KMS-11 (cell line): ENCODE measurements at regions not wholly inside any gene's neighbourhood (a gene's known extent, or its start where the extent isn't known, plus 50 kb on each side); places are given as distances from the start of the nearest gene placed in this dataset.
"Not testable (repeated sequence)": the region's sequence is repeated elsewhere in the genome, so short reads cannot be mapped to it uniquely, and the experiment has no call there.

Experiments
- H2AFZ ChIP-seq: fragments of 200-600 bp; sonication (generic); 2 replicates; pipeline ENCODE4 v1.6.1; 2016; ENCODE audit warnings: antibody characterized with exemption, mixed run types, low read depth
- H3K27ac ChIP-seq: fragments of 200-600 bp; sonication (generic); 2 replicates; pipeline ENCODE4 v1.6.1; 2016; ENCODE audit warnings: mild to moderate bottlenecking, mixed run types
- H3K27me3 ChIP-seq: fragments of 200-600 bp; sonication (generic); 2 replicates; pipeline ENCODE4 v1.6.1; 2017; ENCODE audit warnings: mild to moderate bottlenecking, low read depth, mixed run types, moderate library complexity; ENCODE audit not compliant: insufficient read depth
- H3K36me3 ChIP-seq: fragments of 200-600 bp; sonication (generic); 2 replicates; pipeline ENCODE4 v1.6.1; 2017; ENCODE audit warnings: mild to moderate bottlenecking, mixed run types; ENCODE audit not compliant: insufficient read depth
- H3K4me1 ChIP-seq: fragments of 200-600 bp; sonication (generic); 2 replicates; pipeline ENCODE4 v1.6.1; 2016; ENCODE audit warnings: mild to moderate bottlenecking, low read depth, mixed run types; ENCODE audit not compliant: poor library complexity, severe bottlenecking
- H3K4me2 ChIP-seq: fragments of 200-600 bp; sonication (generic); 2 replicates; pipeline ENCODE4 v1.7.0; 2016; ENCODE audit warnings: mild to moderate bottlenecking, mixed run types
- H3K4me3 ChIP-seq: fragments of 200-600 bp; sonication (generic); IDR thresholded peaks from 2 replicates; pipeline ENCODE4 v1.6.1; 2017; ENCODE audit warnings: low read depth, low read length, mixed read lengths; ENCODE audit not compliant: insufficient read depth
- H3K79me2 ChIP-seq: fragments of 200-600 bp; sonication (generic); 2 replicates; pipeline ENCODE4 v1.6.1; 2016; ENCODE audit warnings: low read depth, mixed run types; ENCODE audit not compliant: insufficient read depth
- H3K9ac ChIP-seq: fragments of 200-600 bp; sonication (generic); 2 replicates; pipeline ENCODE4 v1.6.1; 2016; ENCODE audit warnings: mild to moderate bottlenecking, mixed run types
- H4K20me1 ChIP-seq: fragments of 200-600 bp; sonication (generic); 2 replicates; pipeline ENCODE4 v1.6.1; 2016; ENCODE audit warnings: mild to moderate bottlenecking, mixed run types; ENCODE audit not compliant: insufficient read depth
- TF ChIP-seq, protein P1 (sequence below): fragments of 200-600 bp; sonication (generic); conservative IDR thresholded peaks from 2 replicates; pipeline ENCODE4 v1.6.1; 2017; ENCODE audit warnings: low read depth, mild to moderate bottlenecking, antibody characterized with exemption, low read length, moderate library complexity, mixed read lengths

DNA sequence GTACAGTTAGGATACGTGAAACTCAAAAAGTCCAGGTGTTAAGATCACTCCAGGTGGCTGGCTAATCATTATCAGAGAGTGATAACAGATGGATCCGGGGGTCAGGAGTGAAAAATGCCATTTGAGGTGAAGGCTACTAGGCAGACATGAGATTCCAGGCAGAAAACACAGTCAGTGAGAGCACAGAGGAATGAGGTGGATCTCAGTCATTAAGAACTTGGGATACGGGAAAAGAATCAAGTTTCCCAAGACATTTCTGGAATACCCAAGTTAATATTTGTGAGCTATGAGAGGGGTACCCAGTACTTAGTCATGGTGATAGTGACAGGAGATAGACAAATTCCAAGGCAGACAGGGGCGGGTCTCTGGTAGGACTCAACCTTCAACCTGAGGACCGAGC, 94.6 kb upstream of the ALG10B start:
- TF ChIP-seq, protein P1, sequence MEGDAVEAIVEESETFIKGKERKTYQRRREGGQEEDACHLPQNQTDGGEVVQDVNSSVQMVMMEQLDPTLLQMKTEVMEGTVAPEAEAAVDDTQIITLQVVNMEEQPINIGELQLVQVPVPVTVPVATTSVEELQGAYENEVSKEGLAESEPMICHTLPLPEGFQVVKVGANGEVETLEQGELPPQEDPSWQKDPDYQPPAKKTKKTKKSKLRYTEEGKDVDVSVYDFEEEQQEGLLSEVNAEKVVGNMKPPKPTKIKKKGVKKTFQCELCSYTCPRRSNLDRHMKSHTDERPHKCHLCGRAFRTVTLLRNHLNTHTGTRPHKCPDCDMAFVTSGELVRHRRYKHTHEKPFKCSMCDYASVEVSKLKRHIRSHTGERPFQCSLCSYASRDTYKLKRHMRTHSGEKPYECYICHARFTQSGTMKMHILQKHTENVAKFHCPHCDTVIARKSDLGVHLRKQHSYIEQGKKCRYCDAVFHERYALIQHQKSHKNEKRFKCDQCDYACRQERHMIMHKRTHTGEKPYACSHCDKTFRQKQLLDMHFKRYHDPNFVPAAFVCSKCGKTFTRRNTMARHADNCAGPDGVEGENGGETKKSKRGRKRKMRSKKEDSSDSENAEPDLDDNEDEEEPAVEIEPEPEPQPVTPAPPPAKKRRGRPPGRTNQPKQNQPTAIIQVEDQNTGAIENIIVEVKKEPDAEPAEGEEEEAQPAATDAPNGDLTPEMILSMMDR, result no peak
- H3K4me3 ChIP-seq, result no peak overlapping the region
- no peaks in the 10 kb centered on the region for H3K36me3 ChIP-seq
- no peaks in the 10 kb centered on the region for H3K4me1 ChIP-seq
- H3K9ac ChIP-seq, result no peak overlapping the region
- H3K4me2 ChIP-seq, result no peak overlapping the region
- no peaks in the 10 kb centered on the region for H3K27me3 ChIP-seq
- H4K20me1 ChIP-seq, result no peaks in the 10 kb centered on the region
- no peak overlapping the region for H3K27ac ChIP-seq
- H2AFZ ChIP-seq, result no peak overlapping the region
- H3K79me2 ChIP-seq, result no peaks in the 10 kb centered on the region

DNA sequence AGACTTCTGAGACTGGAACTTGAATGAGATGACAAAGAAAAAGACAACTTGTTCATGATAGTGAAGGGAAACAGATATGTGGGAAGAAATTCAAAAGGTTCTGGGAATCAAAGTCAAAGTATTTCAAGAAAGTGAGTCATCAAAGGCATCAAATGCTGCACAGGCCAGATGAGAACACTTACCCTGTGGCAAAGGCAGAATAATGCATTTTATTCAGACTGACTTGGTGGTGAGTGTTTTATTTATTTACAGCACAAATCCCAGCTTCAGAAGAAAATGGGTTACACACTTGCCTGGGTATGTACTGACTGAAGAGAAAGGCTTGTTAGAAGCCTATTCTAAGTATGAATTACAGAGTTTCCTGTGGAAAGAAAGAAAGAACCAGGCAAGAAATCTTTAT, 78.2 kb upstream of the ALG10B start:
- H3K79me2 ChIP-seq, H3K9ac ChIP-seq, H3K27ac ChIP-seq, H3K4me1 ChIP-seq, H2AFZ ChIP-seq, H3K27me3 ChIP-seq, H3K4me2 ChIP-seq, H4K20me1 ChIP-seq, H3K4me3 ChIP-seq, H3K36me3 ChIP-seq: not testable (repeated sequence)

DNA sequence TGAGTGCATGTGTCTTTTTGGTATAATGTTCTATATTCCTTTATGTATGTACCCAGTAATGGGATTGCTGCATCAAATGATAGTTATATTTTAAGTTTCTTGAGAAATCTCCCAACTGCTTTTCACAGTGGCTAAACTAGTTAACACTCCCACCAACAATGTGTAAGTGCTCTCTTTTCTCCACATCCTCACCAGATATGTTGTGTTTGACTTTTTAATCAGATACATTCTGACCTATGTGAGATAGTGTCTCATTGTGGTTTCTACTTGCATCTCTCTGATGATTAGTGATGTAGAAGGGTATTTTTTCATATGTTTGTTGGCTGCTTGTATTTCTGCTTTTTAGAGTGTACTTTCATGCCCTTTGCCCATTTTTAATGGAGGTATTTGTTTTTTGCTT, 62.8 kb upstream of the ALG10B start:
- TF ChIP-seq, protein P1, result no peak
- no peaks in the 10 kb centered on the region for H3K27me3 ChIP-seq
- H4K20me1 ChIP-seq, result no peaks in the 10 kb centered on the region
- no peaks in the 10 kb centered on the region for H3K79me2 ChIP-seq
- no peak overlapping the region for H3K27ac ChIP-seq
- H2AFZ ChIP-seq, result no peak overlapping the region
- H3K4me3 ChIP-seq, result no peak overlapping the region
- H3K9ac ChIP-seq, result no peak overlapping the region
- no peaks in the 10 kb centered on the region for H3K36me3 ChIP-seq
- no peak overlapping the region for H3K4me2 ChIP-seq
- no peaks in the 10 kb centered on the region for H3K4me1 ChIP-seq

DNA sequence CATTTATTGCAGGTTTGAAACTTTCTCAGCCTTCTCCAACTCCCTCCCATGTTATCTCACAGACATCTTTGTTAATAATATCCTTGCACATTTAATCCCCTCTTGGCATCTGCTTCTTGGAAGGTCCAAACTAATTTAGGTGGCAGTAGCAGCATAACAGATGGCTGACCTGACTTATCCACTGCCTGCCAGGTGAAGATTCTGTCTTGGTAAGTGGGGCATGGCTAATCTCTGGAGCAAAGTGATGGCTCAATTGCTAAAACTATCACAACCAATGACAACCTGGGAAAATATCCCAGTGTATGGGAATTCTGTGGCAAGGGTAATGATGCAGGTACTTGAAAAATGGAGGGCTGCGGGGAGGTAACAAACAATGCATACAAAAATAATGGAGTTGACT, 58.2 kb upstream of the ALG10B start:
- Histone ChIP-seq H3K4me1 (no peaks in the 10 kb centered on the region), H3K4me3 (no peak overlapping the region), H3K9ac (no peak overlapping the region), H4K20me1 (no peaks in the 10 kb centered on the region), H3K4me2 (no peak overlapping the region), H3K79me2 (no peaks in the 10 kb centered on the region), H3K36me3 (no peaks in the 10 kb centered on the region), H2AFZ (no peak overlapping the region), H3K27me3 (no peaks in the 10 kb centered on the region), H3K27ac (no peak overlapping the region)
- TF ChIP-seq, protein P1, result no peak
